ENCODE measurements at regions not wholly inside any gene's neighbourhood (a gene's known extent, or its start where the extent isn't known, plus 50 kb on each side); places are given as distances from the start of the nearest gene placed in this dataset.

- TF ChIP-seq, protein P1, sequence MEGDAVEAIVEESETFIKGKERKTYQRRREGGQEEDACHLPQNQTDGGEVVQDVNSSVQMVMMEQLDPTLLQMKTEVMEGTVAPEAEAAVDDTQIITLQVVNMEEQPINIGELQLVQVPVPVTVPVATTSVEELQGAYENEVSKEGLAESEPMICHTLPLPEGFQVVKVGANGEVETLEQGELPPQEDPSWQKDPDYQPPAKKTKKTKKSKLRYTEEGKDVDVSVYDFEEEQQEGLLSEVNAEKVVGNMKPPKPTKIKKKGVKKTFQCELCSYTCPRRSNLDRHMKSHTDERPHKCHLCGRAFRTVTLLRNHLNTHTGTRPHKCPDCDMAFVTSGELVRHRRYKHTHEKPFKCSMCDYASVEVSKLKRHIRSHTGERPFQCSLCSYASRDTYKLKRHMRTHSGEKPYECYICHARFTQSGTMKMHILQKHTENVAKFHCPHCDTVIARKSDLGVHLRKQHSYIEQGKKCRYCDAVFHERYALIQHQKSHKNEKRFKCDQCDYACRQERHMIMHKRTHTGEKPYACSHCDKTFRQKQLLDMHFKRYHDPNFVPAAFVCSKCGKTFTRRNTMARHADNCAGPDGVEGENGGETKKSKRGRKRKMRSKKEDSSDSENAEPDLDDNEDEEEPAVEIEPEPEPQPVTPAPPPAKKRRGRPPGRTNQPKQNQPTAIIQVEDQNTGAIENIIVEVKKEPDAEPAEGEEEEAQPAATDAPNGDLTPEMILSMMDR (IDR thresholded peaks at IDR 0.05), result no peak
- TF ChIP-seq POLR2AphosphoS5 (IDR thresholded peaks at IDR 0.05) (no peak), EP300 (IDR thresholded peaks at IDR 0.05) (no peak), POLR2A (IDR thresholded peaks at IDR 0.05) (no peak)
These were observed 130.1 kb upstream of the SYN3 start for GRCh38 chr22:33188326-33188725.
